NCI-H1417 (cell line): ENCODE measurements at regions not wholly inside any gene's neighbourhood (a gene's known extent, or its start where the extent isn't known, plus 50 kb on each side); places are given as distances from the start of the nearest gene placed in this dataset.

Experiments
- DNase-seq, 3 experiments: peaks; one replicate each; lab custom pipeline; 2025; lab: John Stamatoyannopoulos, UW

DNA sequence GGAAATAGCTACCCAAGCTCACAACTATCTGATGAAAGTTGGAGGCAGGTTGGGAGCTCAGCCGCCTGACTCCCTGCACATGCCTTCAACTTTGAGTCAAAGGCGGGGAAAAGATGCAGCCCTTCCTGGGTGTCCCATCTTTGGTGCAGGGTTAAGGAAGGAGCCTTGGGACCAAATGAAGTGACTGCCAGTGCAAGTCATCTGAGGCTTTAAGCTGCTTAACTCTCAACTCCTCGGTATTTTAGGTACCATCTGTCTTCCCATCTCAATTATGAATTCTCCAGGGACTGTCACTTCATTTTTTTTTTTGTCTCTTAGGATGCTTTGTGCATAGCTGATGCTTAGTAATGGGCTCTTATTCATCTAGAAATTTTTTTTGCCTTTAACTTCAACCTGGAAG, 408.8 kb upstream of the C2CD4B start:
- peak in 1 of 3 experiments; percentile 27 for DNase-seq

DNA sequence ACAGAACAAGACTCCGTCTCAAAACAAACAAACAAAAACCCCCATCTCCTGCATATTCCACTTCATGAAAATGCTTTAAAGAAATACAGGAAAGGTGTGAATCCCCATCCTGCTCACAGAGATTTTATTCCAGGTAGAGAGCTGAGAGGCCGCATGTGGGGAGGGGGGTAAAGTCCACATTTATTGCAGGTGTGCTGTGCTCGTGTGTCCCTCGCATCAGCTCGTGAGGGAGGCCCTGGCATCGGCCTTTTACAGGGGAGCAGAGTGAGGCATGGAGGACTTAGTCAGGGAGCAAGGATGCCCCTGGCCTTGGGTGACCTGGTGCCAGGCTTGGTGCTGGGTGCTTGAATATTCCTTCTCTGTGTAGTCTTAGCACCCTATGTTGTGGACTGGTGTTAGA, 413.5 kb upstream of the C2CD4B start:
- DNase-seq = no peak

DNA sequence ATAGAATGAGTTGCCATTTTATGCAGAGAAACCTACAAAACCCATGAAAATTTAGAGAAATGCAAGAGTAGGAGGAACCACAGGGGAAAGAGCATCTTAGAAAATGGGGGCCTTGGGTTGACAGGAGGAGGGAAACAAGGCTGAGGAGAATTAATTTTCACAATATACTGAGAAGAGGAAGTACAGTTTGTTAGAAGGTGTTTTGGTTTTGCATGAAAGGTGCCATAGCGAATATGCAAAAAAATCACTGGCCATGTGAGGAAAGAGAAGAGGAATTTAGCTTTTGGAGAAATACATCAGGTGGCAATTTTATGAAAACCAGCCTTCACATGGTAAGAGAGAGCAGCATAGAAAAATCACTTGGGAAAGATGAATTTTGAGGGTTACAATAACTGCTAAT, 413.9 kb upstream of the C2CD4B start:
- DNase-seq = no peak

DNA sequence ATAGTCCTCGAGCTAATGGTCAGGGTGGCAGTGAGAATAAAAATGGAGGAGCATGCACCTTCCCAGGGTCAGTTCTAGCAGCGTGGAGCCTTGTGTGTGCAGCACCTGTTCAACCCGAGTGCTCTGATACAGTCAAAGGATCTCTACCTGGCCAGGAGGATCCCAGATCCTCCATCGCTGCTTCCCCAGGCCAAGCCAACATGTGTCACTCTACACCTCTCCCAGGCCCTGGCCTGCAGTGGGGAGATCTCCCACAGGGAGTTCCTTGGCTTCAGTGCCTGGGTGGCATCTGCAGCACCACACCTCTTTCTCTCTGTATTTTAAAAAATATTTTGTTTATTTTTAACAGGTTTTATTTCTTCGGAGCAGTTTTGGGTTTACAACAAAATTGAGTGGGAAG, 414.8 kb upstream of the C2CD4B start:
- DNase-seq = no peak

DNA sequence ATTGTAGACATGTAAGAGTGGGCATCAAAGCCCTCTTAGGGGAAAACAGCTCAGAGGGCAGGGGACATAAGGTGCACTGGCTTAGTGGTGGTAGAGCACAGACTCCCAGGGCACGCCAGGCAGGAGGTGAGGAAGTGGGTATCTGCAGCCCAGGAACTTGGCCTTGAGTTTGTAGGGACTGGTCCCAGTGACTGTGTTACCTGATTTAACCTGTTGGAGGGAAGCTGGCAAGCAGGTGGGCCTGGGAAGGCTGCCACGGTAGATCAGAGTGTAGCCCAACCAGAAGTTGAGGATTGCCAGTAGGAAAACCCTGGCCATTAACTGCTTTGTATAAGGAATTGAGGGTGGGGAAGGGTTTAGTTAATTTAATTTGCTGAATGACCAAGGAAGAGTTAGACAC, 417.5 kb upstream of the C2CD4B start:
- no peak for DNase-seq

DNA sequence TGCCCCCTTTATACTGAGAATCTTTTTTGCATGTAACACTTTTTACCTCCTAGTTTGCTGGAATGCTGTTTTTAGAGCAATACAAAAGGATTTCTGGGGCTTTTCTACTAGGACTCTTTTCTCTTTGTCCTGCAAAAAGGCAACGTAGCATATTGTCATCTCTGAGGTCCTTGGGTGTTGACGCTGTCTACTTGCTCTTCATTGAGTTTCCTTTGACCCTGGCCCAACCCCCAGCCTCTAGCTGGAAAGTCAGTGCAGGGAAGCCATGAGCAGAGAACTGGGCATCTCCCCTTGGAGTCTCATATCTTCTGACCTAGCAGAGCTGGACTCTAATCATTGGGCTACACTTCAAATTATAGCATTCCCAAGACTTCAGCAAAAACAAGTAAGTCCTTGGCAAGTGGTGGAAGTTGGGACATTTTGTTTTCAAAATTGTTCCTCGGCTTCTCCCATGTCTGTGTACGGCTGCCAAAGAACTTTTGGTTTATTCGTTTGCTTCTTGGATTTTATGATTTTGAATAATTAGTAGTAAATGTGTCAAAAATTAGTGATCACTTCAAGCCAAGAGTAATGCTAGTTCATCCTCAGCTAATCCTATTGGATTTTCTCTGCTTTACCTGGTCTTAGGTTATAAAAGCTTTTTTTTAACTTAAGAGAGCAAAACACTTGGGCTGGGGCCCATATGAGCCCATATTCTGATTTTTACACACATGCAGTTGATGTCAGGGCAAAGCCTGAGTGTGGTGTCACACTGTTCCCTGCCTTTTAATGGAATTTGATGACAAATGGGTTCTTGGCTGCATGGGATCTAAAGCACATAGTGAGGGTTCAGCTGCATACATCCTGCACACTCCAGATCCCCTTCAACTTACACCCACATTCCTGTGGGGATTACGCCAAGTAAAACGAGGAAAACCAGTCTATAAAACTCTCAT, 419.5 kb upstream of the C2CD4B start:
- DNase-seq = no peak

DNA sequence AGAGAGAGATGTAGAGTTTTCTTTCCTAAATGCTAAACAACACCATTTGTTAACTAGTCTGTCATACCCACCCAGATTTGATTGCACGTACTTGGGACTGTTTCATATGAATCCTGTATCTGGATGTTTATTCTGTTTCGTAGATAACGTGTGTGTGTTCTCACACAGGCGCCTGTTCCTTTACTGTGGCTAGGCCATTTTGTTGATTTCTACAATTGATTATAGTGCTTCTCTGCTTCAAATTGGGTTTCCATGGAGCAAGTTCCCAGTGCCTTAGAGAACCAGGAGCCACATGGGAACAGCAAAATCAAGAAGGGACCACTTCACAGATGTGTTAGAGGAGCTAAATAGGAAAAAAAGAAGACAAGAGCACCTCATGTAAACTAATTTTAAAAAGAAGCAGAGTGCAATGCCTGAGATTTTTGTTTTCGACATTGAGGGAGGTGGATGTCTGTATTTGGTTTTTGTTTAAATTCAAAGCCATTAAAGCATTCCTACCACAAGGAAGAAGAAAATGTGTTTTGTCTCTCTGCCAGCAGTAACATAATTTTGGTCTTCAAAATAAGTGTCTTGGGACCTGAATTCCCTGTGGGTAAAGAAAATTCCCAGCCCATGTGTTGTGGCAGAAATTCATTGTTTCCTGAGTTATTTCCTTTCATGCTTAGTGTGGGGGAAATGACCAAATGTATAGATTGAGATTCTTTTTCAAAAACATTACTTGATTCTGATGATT, 424.0 kb upstream of the C2CD4B start:
- no peak for DNase-seq

DNA sequence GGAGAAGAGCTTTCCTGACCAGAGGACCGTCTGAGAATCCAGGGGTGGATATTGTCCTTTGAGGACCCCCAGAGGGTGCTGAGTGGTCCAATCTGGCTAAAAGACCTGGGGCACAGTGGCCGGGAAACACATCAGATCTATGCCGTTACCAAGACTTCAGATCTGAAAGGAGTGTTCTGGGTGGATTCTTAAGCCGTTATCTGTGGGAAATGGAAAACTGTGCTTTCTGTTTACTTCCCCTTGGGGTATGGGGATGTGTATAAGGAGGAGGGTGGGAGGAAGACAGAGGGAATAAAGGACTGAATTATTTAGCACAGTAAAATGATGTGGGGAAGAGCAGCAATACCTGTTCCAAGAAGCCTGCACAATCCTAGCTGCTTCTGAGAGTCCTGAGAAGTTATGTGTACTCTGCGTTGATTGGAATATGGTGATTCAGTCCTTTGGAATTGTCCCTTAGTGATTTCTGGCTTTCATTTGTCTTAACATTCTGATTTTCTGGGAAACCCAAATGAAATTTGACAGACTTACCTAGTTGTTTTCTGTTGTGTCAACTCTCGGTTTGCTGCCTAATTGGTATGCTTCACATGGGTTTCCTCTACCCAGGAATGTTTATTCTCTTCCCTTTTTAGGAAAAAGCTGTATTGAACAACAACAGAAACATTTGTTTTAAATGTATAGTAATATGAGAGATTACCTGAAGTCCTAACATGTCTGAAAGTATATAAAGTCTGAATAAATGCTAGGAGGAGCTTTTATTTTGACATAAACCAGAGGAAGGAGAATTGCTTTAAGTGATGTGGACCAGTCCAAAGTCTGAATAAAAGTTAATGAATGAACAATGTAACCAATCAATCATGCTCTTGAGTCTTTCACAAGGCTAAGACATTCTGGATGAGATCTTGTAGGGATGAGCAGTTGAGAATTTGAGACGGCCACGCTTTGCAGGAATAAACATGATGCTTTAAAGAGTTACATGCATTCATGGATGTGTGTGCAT, 427.1 kb upstream of the C2CD4B start:
- no peak for DNase-seq

DNA sequence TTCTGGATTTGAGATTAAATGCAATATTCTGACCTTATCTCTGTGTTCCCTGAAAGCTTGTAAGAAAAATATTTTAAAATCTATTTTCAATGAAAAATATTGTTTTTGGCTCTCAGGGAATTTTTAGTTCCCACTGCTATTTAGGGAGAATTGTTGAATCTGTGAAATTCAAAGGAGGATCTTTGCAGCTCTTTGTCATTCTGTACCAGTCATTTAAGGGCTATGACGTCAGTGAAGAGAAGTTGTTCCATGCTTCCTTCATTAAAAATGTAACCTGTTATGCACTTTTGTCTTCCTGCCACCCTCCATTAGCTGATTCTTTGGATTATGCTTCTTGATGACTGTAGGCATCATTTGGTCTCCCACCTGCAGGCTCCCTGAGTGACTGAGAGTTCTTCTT, 427.8 kb upstream of the C2CD4B start:
- no peak for DNase-seq

DNA sequence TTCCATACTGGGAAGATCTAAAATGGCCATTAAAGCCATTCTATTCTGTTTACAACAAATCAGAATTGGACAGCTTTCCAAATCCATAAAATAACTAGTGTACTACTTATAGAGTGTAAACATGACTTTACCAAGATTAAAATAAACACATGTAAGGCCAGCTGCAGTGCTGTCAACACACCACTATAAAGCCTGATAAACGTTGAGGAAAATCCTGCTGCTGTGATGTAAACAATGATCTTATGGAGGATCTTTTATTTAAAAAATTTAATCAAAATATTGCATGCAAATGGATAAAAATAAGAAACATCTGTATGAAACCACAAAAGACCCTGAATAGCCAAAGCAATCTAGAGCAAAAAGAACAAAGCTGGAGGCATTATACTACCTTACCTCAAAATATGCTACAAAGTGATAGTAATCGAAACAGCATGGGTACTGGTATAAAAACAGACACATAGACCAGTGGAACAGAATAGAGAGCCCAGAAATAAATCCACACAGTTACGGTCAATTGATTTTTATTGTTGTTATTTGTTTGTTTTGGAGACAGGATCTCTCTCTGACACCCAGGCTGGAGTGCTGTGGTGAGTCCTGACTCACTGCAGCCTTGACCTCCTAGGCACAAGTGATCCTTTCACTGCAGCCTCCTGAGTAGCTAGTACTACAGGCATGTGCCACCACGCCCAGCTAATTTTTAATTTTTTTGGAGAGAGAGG, 428.8 kb upstream of the C2CD4B start:
- DNase-seq = no peak

DNA sequence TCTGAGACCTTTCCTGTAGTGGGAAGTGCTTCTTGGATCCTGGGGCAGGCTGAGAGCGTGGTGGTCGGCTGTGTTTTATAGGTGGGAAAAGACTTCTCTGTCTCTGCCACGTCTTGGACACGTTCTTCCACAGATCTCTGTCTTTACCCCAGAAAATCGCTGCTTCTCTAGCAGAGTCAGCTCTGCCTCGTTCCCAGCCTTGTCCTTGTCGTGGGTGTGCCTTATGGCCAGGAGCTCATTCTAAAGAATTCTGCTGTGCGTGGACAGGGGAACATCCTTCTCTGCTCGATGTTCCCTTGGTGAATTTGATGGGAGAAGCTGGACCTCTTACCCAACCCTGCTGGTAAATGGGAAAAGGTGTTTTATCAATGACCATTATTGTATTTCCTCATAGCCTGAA, 433.1 kb upstream of the C2CD4B start:
- no peak for DNase-seq

DNA sequence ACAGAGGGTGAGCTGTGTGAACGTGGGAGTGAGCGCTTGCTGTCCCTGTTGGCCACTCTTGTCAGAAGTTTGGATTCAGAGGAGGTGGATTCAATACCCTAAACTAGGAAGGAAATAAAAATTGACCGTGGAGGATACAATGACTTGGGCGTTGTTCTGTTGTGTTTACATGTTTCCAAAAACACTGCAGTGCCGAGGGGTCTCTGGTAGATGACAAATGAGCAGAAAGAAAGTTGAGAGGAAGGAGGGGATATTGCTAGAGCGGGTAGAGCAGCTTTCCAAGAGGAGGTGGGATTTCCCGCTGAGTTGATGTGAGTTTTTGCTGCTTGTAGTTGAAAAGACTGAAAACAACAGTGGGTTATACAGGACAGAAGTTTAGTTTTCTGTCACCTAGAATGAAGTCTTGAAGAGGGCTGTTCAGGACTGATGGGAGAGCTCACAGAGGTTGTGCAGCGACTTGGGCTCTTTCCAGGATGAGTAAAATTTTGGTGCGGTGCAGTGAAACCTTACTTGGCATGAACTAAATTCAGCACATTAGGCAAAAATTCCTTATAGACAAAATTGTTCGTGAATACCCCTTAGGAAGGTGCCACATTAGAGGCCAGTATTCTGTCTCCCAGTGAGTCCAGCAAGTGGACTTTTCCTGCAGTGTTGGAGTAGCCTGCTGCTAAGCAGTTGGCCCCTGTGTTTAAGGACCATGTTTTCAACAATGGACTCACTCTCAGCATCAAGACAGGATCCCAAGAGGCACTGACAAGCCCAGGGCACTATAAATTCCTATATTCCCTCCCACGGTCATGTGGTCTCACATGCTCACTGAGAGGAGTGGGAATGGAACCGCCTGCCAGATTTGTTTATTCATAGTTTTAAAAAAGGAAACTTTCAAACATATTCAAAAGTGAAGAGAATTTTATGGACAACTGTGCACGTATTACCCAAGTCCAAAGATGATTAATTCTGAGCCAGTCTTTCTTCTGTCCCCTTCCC, 435.0 kb upstream of the C2CD4B start:
- no peak for DNase-seq

DNA sequence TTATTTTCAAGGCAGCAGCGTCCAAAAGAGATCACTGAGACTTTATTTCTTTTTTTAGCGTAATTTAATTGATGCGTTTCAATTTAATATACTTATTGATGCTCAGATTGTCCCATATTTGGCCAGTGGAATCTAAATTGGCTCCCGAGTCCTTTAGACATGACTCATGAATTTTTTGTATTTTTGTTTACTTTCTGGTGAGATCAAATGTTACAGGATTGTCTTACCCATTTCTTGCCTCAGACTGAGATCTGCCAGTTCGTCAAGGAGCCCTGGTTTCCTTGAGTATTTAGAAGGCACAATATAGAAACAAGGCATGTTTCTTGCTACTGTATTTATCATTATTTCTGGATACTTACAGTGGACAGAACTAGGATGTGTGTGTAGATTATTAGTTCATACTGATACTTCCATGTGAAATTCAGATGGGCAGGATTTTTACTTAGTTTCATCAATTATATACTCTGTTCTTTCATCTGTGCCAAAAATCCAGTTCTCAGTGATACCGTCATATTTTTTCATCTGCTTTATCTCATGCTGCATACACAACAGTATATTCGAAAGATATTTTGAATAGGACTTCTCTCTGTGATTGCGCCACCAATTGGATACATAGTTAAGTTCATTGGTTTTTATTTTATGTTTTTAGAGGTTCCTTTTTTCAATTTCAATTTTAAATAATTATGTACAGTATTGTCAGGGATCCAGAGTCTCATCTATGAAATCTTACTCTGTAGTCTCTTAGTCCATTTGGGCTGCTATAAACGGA, 436.9 kb upstream of the C2CD4B start:
- no peak for DNase-seq

DNA sequence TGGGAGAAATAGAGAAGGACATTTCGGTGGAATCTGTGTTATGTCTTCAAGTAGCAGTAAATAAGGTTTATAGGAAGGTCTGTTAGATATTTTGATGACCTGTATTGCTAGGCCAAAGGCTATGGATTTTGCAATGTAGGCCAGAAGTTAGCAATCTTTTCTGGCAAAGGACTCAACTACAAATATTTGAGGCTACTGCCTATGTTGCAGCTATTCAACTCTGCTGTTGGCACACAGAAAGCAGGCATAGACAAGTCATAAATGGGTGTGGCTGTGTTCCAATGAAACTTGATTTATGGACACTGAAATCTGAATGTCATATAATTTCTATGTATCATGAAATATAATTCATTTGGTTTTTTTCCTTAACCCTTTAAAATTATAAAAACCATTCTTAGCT, 438.7 kb upstream of the C2CD4B start:
- no peak for DNase-seq

DNA sequence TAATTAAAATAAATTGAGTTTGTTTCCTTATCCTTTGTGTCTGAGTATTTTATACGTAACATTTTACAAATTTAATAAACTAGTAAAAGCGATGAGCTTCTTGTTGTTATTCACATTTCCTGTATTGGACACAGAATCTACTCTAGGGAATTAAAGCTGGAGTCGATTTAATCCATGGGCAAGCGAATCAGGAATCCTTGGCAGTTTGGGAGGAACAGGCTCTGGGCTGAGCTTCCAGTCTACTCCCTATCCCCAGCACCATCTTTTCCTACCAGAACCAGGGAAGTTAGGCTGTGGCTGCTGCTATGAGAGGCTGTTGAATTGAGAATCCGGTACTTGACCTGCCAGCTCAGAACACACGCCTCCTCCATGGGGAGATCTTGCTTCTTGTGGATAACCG, 437.3 kb upstream of the TPM1 start:
- no peak for DNase-seq

DNA sequence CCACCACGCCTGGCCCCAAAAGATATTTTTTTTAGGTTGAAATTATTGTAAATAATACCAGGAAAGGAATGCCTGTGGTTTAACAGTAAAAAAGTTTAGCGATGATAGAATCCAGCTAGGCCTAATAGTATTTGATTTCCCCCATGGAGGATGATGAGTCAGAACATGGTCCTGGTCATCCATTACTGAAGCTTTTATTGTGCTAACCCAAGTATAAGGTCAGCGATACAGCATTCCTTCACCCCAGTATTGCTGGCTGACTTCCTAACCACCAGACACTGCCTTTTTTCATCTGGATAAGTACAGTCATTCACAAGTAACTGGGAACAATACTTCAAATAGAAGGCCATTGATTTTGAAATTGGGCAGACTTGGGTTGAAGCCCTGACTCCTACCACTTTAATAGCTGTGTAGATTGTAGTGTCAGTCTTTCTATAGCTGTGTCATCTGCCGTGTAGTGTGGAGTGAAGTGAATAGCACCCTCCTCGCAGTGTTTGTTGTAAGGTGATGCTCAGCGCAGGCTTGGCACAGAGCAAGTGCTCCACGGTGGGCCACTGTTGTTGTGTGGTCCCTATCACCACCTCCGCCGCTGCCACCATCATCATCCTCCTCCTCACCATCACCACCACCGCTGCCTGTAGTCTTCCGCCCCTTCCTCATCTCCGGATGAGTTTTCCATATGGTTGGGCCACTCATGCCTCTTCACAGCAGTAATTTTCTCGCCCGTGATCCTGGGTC, 436.0 kb upstream of the TPM1 start:
- no peak for DNase-seq

DNA sequence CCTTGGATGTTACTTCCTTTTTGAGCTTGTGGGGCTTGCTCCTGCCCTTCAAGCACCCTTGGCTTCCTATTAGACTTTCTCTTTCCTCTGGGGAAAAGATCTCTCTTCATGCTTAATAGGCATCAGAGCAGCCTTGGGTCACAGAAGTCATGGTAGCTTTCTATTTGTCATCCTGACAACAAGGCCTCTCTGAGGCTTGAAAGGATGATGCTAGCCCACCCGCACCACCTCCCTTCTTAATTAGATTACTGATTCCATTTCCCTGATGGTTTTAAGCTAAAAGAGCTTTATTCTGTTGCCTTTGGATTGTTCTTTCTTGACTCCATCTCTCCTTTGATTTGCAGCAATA, 435.5 kb upstream of the TPM1 start:
- DNase-seq = no peak

DNA sequence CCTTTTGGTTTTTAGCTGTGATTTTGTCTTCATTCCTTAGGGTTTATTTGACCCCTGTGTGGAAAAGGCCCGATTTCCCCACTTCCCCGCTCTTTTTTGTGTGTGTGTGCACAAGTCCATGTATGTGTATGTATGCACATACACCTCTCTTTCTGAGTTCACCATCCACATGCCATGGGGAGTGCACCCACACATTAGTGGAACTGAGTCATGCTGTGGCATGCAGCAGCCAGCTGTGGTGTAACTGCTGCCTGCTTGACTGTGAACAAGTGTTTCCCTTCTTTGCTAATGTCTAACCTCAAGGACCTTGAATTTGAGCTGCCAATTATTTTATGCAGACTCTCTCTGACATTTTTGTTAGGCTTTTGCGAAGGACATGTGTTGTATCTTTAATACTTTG, 434.9 kb upstream of the TPM1 start:
- no peak for DNase-seq

DNA sequence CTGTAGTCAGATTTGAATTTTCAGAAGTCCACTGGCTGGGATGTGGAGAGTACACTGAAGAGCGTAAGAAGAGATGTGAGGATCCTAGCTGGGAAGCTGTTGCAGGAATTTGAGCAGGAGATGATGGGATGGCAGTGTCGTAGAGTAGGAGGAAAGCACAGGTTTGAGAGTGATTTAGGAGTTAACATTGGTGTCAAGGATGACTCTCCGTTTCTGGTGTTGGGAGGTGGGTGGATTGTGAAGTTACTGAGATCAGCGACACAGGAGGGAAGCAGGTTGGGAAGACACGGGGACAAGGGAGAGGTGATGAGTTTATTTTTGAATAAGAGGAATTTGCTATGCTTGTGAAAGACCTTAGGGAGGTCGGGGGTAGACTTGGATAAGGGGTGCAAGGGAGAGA, 434.2 kb upstream of the TPM1 start:
- no peak for DNase-seq
